Neural progenitor cell (in vitro differentiated cells): ENCODE measurements at regions not wholly inside any gene's neighbourhood (a gene's known extent, or its start where the extent isn't known, plus 50 kb on each side); places are given as distances from the start of the nearest gene placed in this dataset.
"Not testable (repeated sequence)": the region's sequence is repeated elsewhere in the genome, so short reads cannot be mapped to it uniquely, and the experiment has no call there.

Experiments used
- DNase-seq: peaks from one replicate; pipeline ENCODE4 v3.0.0-alpha.2; 2016; ENCODE audit warnings: low spot score
- H2AFZ ChIP-seq: fragments of 200-600 bp; sonication (generic); replicated peaks from 2 replicates; pipeline ENCODE4 v1.6.1; 2016; ENCODE audit warnings: antibody characterized with exemption
- H3F3A ChIP-seq: fragments of 200-600 bp; sonication (generic); 2 replicates; pipeline ENCODE4 v1.6.1; 2016; ENCODE audit warnings: antibody characterized with exemption, low read depth
- H3K27ac ChIP-seq: fragments of 200-600 bp; sonication (generic); 2 replicates; pipeline ENCODE4 v1.5.1; 2016; ENCODE audit warnings: mild to moderate bottlenecking
- H3K27me3 ChIP-seq: fragments of 200-600 bp; sonication (generic); 2 replicates; pipeline ENCODE4 v1.6.1; 2016; ENCODE audit warnings: mild to moderate bottlenecking, moderate library complexity
- H3K36me3 ChIP-seq: fragments of 200-600 bp; sonication (generic); 2 replicates; pipeline ENCODE4 v1.5.1; 2016
- H3K4me1 ChIP-seq: fragments of 200-600 bp; sonication (generic); 2 replicates; pipeline ENCODE4 v1.6.1; 2016; ENCODE audit warnings: mixed run types
- H3K4me2 ChIP-seq: fragments of 200-600 bp; sonication (generic); 2 replicates; pipeline ENCODE4 v1.6.1; 2016
- H3K4me3 ChIP-seq: fragments of 200-600 bp; sonication (generic); 2 replicates; pipeline ENCODE4 v1.5.1; 2016
- H3K79me2 ChIP-seq: fragments of 200-600 bp; sonication (generic); 2 replicates; pipeline ENCODE4 v1.6.1; 2016; ENCODE audit warnings: low read depth
- H3K9ac ChIP-seq: fragments of 200-600 bp; sonication (generic); 2 replicates; pipeline ENCODE4 v1.6.1; 2016
- H3K9me3 ChIP-seq: fragments of 200-600 bp; sonication (generic); 2 replicates; pipeline ENCODE4 v1.5.1; 2016; ENCODE audit warnings: low read depth
- H4K20me1 ChIP-seq: fragments of 200-600 bp; sonication (generic); 2 replicates; pipeline ENCODE4 v1.6.1; 2016; ENCODE audit warnings: low read depth
- H3K27ac Mint-ChIP-seq: 3 replicates; pipeline ENCODE4 v1.8.0; 2021; ENCODE audit warnings: mixed read lengths
- H3K27me3 Mint-ChIP-seq: 2 replicates; pipeline ENCODE4 v1.8.0; 2022; ENCODE audit warnings: low read depth, mild to moderate bottlenecking, inconsistent platforms, moderate library complexity, mixed read lengths; ENCODE audit not compliant: insufficient read depth
- H3K36me3 Mint-ChIP-seq: 3 replicates; pipeline ENCODE4 v1.8.0; 2021; ENCODE audit warnings: mixed read lengths
- H3K4me1 Mint-ChIP-seq: 3 replicates; pipeline ENCODE4 v1.8.0; 2021; ENCODE audit warnings: mixed read lengths
- H3K4me3 Mint-ChIP-seq: 3 replicates; pipeline ENCODE4 v1.8.0; 2021; ENCODE audit warnings: mild to moderate bottlenecking, moderate library complexity, mixed read lengths
- H3K9me3 Mint-ChIP-seq: 3 replicates; pipeline ENCODE4 v1.8.0; 2020; ENCODE audit warnings: mixed read lengths
- CTCF ChIP-seq: fragments of 200-600 bp; sonication (generic); IDR thresholded peaks from 2 replicates; pipeline ENCODE4 v1.5.1; 2017; ENCODE audit warnings: antibody characterized with exemption, mild to moderate bottlenecking
- EZH2 ChIP-seq: fragments of 200-600 bp; sonication (generic); IDR thresholded peaks from 2 replicates; pipeline ENCODE4 v1.6.1; 2017; ENCODE audit warnings: antibody characterized with exemption, mild to moderate bottlenecking, moderate library complexity
- EZH2phosphoT487 ChIP-seq: fragments of 200-600 bp; sonication (generic); IDR thresholded peaks from 2 replicates; pipeline ENCODE4 v1.6.1; 2017; ENCODE audit warnings: antibody characterized with exemption

GRCh38 chr4:66791686-66792085 is 753.6 kb downstream of the CENPC start:
- H3K4me3 Mint-ChIP-seq = no peak overlapping the region
- H3K9ac ChIP-seq = no peak overlapping the region
- H3K9me3 Mint-ChIP-seq = no peaks in the 10 kb centered on the region
- H3K27me3 Mint-ChIP-seq = no peaks in the 10 kb centered on the region
- no peak for DNase-seq
- no peaks in the 10 kb centered on the region for H3K36me3 Mint-ChIP-seq
- no peak overlapping the region for H3K27ac ChIP-seq
- H3K27ac Mint-ChIP-seq = no peak overlapping the region
- H3K36me3 ChIP-seq = no peaks in the 10 kb centered on the region
- H3K79me2 ChIP-seq = no peaks in the 10 kb centered on the region
- H2AFZ ChIP-seq = no peak overlapping the region
- no peaks in the 10 kb centered on the region for H3F3A ChIP-seq
- no peaks in the 10 kb centered on the region for H3K4me1 Mint-ChIP-seq
- H3K27me3 ChIP-seq = no peaks in the 10 kb centered on the region
- H3K4me2 ChIP-seq = no peak overlapping the region
- TF ChIP-seq EZH2 = no peak
- no peak for TF ChIP-seq CTCF
- no peak for TF ChIP-seq EZH2phosphoT487
- H3K4me3 ChIP-seq = no peak overlapping the region
- no peaks in the 10 kb centered on the region for H4K20me1 ChIP-seq
- H3K9me3 ChIP-seq = no peaks in the 10 kb centered on the region
- no peaks in the 10 kb centered on the region for H3K4me1 ChIP-seq

GRCh38 chr4:66785479-66785878 is 759.8 kb downstream of the CENPC start:
- Histone ChIP-seq H3F3A (no peaks in the 10 kb centered on the region), H3K4me3 (no peak overlapping the region), H3K4me2 (no peak overlapping the region), H3K4me1 (no peaks in the 10 kb centered on the region), H3K9ac (no peak overlapping the region), H3K79me2 (no peaks in the 10 kb centered on the region), H3K27ac (no peak overlapping the region), H3K27me3 (no peaks in the 10 kb centered on the region), H3K36me3 (no peaks in the 10 kb centered on the region), H4K20me1 (no peaks in the 10 kb centered on the region), H3K9me3 (no peaks in the 10 kb centered on the region), H2AFZ (no peak overlapping the region)
- Mint-ChIP-seq H3K4me1 (no peaks in the 10 kb centered on the region), H3K36me3 (no peaks in the 10 kb centered on the region), H3K27me3 (no peaks in the 10 kb centered on the region), H3K9me3 (peaks cover 6% of the 10 kb centered on the region), H3K27ac (no peak overlapping the region), H3K4me3 (no peak overlapping the region)
- no peak for DNase-seq
- TF ChIP-seq EZH2phosphoT487 (no peak), CTCF (no peak), EZH2 (no peak)

GRCh38 chr4:66782751-66783150 is 762.6 kb downstream of the CENPC start:
- not testable (repeated sequence) for H3K4me3 ChIP-seq, H3K36me3 ChIP-seq, H3K27ac Mint-ChIP-seq, H3K79me2 ChIP-seq, H3K4me1 Mint-ChIP-seq, H3K4me3 Mint-ChIP-seq, H3F3A ChIP-seq, H3K4me1 ChIP-seq, H3K9ac ChIP-seq, H3K36me3 Mint-ChIP-seq, H3K27me3 Mint-ChIP-seq, DNase-seq, H3K4me2 ChIP-seq, H3K27me3 ChIP-seq, H3K9me3 ChIP-seq, H3K27ac ChIP-seq, H2AFZ ChIP-seq, H4K20me1 ChIP-seq, H3K9me3 Mint-ChIP-seq

GRCh38 chr4:66777097-66777496 is 768.2 kb downstream of the CENPC start:
- H3K9me3 Mint-ChIP-seq = peaks cover 3% of the 10 kb centered on the region
- DNase-seq = no peak
- no peak overlapping the region for H3K4me3 Mint-ChIP-seq
- H2AFZ ChIP-seq = no peak overlapping the region
- H3K79me2 ChIP-seq = no peaks in the 10 kb centered on the region
- peaks cover 2% of the 10 kb centered on the region for H3K27me3 Mint-ChIP-seq
- TF ChIP-seq EZH2 (no peak), CTCF (no peak), EZH2phosphoT487 (no peak)
- H3K36me3 Mint-ChIP-seq = no peaks in the 10 kb centered on the region
- no peaks in the 10 kb centered on the region for H3F3A ChIP-seq
- no peaks in the 10 kb centered on the region for H3K27me3 ChIP-seq
- H3K4me3 ChIP-seq = no peak overlapping the region
- no peaks in the 10 kb centered on the region for H3K36me3 ChIP-seq
- H3K27ac Mint-ChIP-seq = no peak overlapping the region
- H3K9me3 ChIP-seq = no peaks in the 10 kb centered on the region
- no peaks in the 10 kb centered on the region for H3K4me1 Mint-ChIP-seq
- H3K4me2 ChIP-seq = no peak overlapping the region
- no peak overlapping the region for H3K9ac ChIP-seq
- no peaks in the 10 kb centered on the region for H3K4me1 ChIP-seq
- no peak overlapping the region for H3K27ac ChIP-seq
- H4K20me1 ChIP-seq = no peaks in the 10 kb centered on the region
